Esophagus muscularis mucosa (tissue), 4 donors: ENCODE measurements at regions not wholly inside any gene's neighbourhood (a gene's known extent, or its start where the extent isn't known, plus 50 kb on each side); places are given as distances from the start of the nearest gene placed in this dataset.

Experiments used
- DNase-seq: peaks from one replicate; pipeline ENCODE4 v3.0.0-alpha.2; 2017; ENCODE audit errors: extremely low spot score
- H3K27ac ChIP-seq, 4 donors: fragments of 200-600 bp; sonication (generic); replicated peaks in 1 of 4; 1 replicate in 3 of 4; 2 replicates in 1 of 4; pipeline ENCODE4 v1.5.1; 2016 to 2019; ENCODE audit warnings: mild to moderate bottlenecking in 1 of 4
- H3K27me3 ChIP-seq, 4 donors: fragments of 200-600 bp; sonication (generic); one replicate each; pipeline versions ENCODE4 v1.5.1 to v1.6.0; 2016 to 2019
- H3K36me3 ChIP-seq, 4 donors: fragments of 200-600 bp; sonication (generic); one replicate each; pipeline ENCODE4 v1.5.1; 2016 to 2019
- H3K4me1 ChIP-seq, 4 donors: fragments of 200-600 bp; sonication (generic); one replicate each; pipeline ENCODE4 v1.5.1; 2016 to 2019
- H3K4me3 ChIP-seq, 4 donors: fragments of 200-600 bp; sonication (generic); 1 replicate in 2 of 4; 2 replicates in 2 of 4; pipeline ENCODE4 v1.5.1; 2016 to 2019; ENCODE audit warnings: mild to moderate bottlenecking in 4 of 4, moderate library complexity in 1 of 4
- H3K9me3 ChIP-seq, 4 donors: fragments of 200-600 bp; sonication (generic); 1 replicate in 3 of 4; 2 replicates in 1 of 4; pipeline ENCODE4 v1.5.1; 2016 to 2019
- EP300 ChIP-seq: sonication (generic); formaldehyde crosslinking; IDR thresholded peaks from one replicate; pipeline ENCODE4 v1.6.1; 2017; ENCODE audit warnings: antibody characterized with exemption
- POLR2A ChIP-seq: fragments of 450-650 bp; IDR thresholded peaks from one replicate; pipeline ENCODE4 v1.6.1; 2017; ENCODE audit warnings: antibody characterized with exemption, moderate library complexity, mild to moderate bottlenecking, low read depth
- POLR2AphosphoS5 ChIP-seq, 2 donors: sonication (generic); formaldehyde crosslinking; IDR thresholded peaks; one replicate each; pipeline ENCODE4 v1.6.1; 2017; ENCODE audit warnings: antibody characterized with exemption in 2 of 2
- WGBS: methylation state at CpG from one replicate; pipeline ENCODE4 v1.1.5; 2018; 5-methylcytosine and 5-hydroxymethylcytosine counted together
- intact Hi-C: fragments of 100-400 bp; cut with DNase I; formaldehyde crosslinking; loops from one replicate; pipeline ENCODE4 v1.15.1; 2023
- TF ChIP-seq, protein P1 (sequence below), 3 experiments: fragments of 200-600 bp in 2 of 3; fragments of 450-650 bp in 1 of 3; sonication (generic) in 2 of 3; IDR thresholded peaks; one replicate each; pipeline ENCODE4 v1.5.1; 2017 to 2019; ENCODE audit warnings: antibody characterized with exemption in 3 of 3, mild to moderate bottlenecking in 2 of 3, moderate library complexity in 1 of 3

DNA sequence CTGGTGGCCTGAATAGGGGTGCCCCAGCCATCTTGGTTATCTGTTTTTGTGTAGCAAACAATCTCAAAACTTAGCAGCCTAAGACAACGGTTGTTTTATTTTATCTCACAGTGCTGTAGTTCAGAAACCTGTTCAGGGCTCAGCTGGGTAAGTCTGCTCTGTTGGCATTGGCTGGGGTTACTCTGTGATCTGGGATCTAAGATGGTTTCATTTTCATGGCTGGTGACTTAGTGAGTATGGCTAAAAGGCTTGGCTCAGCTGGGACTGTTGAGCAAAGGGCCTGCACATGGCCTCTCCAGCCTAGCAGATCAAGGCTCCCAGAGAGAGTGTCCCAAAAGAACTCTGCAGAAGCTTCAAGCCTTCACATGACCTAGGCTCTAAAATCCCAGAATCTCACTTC, 60.8 kb upstream of the POU2AF1 start:
- H3K4me3 ChIP-seq, result no peak overlapping the region
- TF ChIP-seq POLR2AphosphoS5 (IDR thresholded peaks at IDR 0.05) (no peak), EP300 (no peak), POLR2A (no peak)
- TF ChIP-seq, protein P1, sequence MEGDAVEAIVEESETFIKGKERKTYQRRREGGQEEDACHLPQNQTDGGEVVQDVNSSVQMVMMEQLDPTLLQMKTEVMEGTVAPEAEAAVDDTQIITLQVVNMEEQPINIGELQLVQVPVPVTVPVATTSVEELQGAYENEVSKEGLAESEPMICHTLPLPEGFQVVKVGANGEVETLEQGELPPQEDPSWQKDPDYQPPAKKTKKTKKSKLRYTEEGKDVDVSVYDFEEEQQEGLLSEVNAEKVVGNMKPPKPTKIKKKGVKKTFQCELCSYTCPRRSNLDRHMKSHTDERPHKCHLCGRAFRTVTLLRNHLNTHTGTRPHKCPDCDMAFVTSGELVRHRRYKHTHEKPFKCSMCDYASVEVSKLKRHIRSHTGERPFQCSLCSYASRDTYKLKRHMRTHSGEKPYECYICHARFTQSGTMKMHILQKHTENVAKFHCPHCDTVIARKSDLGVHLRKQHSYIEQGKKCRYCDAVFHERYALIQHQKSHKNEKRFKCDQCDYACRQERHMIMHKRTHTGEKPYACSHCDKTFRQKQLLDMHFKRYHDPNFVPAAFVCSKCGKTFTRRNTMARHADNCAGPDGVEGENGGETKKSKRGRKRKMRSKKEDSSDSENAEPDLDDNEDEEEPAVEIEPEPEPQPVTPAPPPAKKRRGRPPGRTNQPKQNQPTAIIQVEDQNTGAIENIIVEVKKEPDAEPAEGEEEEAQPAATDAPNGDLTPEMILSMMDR (IDR thresholded peaks at IDR 0.05), result no peak
- H3K27ac ChIP-seq, result no peak overlapping the region
- WGBS, result 100% methylated on average over 1 of the region's 1 CpG
- no peak for DNase-seq
- H3K27me3 ChIP-seq, result no peaks in the 10 kb centered on the region
- intact Hi-C loops, result no loop called here
- no peaks in the 10 kb centered on the region for H3K9me3 ChIP-seq
- H3K36me3 ChIP-seq, result no peaks in the 10 kb centered on the region
- H3K4me1 ChIP-seq, result peaks cover 0 to 44% (median 30%) of the 10 kb centered on the region in 4 donors

DNA sequence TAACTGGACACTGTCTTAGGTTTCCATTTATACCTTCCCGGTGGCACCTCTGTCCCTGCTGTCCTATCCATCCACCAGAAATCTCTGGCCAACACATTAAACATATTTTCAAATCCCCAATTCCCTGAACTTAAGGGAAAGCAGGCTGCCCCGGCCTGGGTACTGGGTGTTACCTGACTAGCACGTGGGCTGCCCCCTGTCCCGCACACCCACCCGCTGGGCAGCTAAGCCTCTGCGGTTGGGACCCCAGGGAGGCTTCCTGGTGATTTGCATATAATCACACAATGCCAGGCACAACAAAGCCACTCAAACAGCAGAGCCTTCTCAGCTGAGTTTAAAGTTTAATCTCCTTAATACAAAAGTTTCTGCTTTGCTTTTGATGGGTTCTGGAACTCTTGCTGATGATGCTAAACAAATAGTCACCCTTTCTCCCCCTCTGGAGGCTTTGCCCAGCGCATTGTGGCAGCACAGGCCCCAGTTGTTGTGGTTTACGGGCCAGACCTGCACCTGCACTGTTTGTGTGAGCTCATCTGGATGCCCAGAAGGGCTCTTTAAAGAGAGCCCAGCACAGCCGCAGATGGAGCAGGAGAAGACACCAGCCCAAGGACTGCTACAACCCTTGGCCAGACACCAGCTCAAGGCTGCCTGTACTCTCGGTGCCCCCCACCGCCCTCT, 59.9 kb upstream of the POU2AF1 start:
- H3K27me3 ChIP-seq, result no peaks in the 10 kb centered on the region
- H3K9me3 ChIP-seq, result no peaks in the 10 kb centered on the region
- 89% methylated on average over 11 of the region's 11 CpGs for WGBS
- intact Hi-C loops, result no loop called here
- H3K27ac ChIP-seq, result no peak overlapping the region
- DNase-seq, result no peak
- no peaks in the 10 kb centered on the region for H3K36me3 ChIP-seq
- H3K4me3 ChIP-seq, result no peak overlapping the region
- peaks cover 0 to 44% (median 31%) of the 10 kb centered on the region in 4 donors for H3K4me1 ChIP-seq
- TF ChIP-seq EP300 (no peak), POLR2AphosphoS5 (IDR thresholded peaks at IDR 0.05) (no peak), POLR2A (no peak)
- TF ChIP-seq, protein P1 (IDR thresholded peaks at IDR 0.05), result no peak

DNA sequence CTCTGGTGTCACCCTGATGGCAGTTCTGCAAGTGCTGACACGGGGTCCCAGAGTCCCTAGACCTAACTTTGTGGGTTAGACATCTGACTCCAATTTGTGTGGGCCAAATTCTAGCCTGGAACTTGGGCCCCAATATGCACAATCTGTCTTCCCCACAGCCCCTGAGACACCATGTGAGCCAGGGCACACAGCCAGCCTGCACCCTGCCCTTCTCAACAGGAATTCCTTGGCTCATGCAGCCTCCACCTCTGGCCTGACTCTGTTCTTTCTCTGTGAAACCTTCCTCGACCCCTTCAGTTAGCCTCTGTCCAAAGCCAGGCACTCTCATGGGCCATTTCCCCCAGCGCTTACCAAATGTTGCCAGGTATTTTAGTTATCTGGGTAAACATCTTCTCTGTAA, 59.1 kb upstream of the POU2AF1 start:
- no peak overlapping the region for H3K27ac ChIP-seq
- 60% methylated on average over 3 of the region's 3 CpGs for WGBS
- peaks cover 0 to 44% (median 31%) of the 10 kb centered on the region in 4 donors for H3K4me1 ChIP-seq
- intact Hi-C loops, result no loop called here
- DNase-seq, result no peak
- no peaks in the 10 kb centered on the region for H3K9me3 ChIP-seq
- no peaks in the 10 kb centered on the region for H3K36me3 ChIP-seq
- no peaks in the 10 kb centered on the region for H3K27me3 ChIP-seq
- no peak for TF ChIP-seq POLR2A
- no peak for TF ChIP-seq EP300
- TF ChIP-seq, protein P1 (IDR thresholded peaks at IDR 0.05), result no peak
- no peak for TF ChIP-seq POLR2AphosphoS5 (IDR thresholded peaks at IDR 0.05)
- no peak overlapping the region for H3K4me3 ChIP-seq

DNA sequence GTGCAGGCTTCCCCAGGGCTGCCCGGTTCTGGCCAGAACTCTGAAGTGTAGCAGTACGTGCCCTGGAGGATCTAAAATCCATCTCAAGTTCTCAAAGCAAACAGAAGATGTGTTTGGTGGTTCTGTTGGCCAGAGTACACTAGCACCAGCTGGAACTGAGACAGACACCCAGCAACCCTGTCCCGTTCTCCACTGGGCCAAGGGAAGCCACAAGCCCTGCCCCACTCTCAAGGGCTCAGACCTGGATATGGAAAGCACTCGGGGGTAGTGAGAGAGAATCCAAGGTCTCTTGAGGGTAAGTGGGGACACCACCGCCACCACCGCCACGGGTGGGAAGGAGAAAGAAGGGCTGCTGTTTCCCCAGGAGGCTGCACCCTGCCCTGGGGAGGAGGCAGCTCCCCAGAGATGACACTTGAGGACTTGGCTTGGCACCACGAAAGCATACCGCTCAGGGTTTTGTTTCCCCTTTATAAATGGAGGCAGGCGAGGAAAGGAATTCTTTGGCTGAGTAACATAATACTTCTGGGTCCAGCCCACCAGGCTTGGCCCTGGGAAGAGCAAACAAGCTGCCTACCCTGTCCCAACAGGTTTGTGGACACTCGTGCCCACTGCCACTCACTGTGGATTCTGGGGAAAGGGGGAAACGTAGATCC, 56.1 kb upstream of the POU2AF1 start:
- 77% methylated on average over 7 of the region's 12 CpGs for WGBS
- H3K27me3 ChIP-seq, result no peaks in the 10 kb centered on the region
- DNase-seq, result no peak
- H3K27ac ChIP-seq, result no peak overlapping the region
- no peaks in the 10 kb centered on the region for H3K36me3 ChIP-seq
- peaks cover 0 to 34% (median 22%) of the 10 kb centered on the region in 4 donors for H3K4me1 ChIP-seq
- no peak for TF ChIP-seq POLR2A
- no peak for TF ChIP-seq EP300
- TF ChIP-seq POLR2AphosphoS5 (IDR thresholded peaks at IDR 0.05), result no peak
- TF ChIP-seq, protein P1 (IDR thresholded peaks at IDR 0.05), result no peak
- intact Hi-C loops, result no loop called here
- H3K9me3 ChIP-seq, result no peaks in the 10 kb centered on the region
- no peak overlapping the region for H3K4me3 ChIP-seq

DNA sequence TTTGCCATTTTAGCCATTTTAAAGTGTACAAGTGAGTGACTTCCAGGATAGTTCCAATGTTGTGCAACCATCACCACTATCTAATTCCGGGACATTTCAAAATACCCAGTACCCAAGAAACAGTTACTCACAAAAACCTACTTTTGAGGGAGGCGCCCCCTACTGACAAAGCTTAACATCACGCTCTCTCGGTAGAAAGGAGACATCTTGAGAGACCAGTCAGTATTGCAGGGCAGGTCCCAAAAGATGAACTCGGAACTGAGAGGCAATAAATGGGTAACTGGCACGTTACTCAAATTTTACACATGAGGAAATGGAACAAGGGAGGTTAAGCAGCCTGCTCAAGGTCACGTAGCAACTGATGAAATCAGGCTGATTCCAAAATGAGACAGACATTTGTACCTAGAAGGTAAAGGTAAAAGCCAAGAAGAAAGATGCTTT, 50.0 kb upstream of the POU2AF1 start:
- Histone ChIP-seq H3K36me3 (no peaks in the 10 kb centered on the region), H3K4me1 (no peaks in the 10 kb centered on the region), H3K27me3 (no peaks in the 10 kb centered on the region), H3K27ac (no peak overlapping the region), H3K4me3 (no peak overlapping the region), H3K9me3 (no peaks in the 10 kb centered on the region)
- 67% methylated on average over 7 of the region's 7 CpGs for WGBS
- intact Hi-C loops, result no loop called here
- no peak for TF ChIP-seq POLR2A
- TF ChIP-seq, protein P1 (IDR thresholded peaks at IDR 0.05), result peak; percentile 48 to 58 (median 49)
- DNase-seq, result no peak
